PC-3 (cell line): ENCODE measurements at regions not wholly inside any gene's neighbourhood (a gene's known extent, or its start where the extent isn't known, plus 50 kb on each side); places are given as distances from the start of the nearest gene placed in this dataset.
A peak's percentile ranks its signal among the peaks of the same experiment; 100 is the strongest.

Source experiments
- ATAC-seq: fragments of 200-7000 bp; cut with Tn5 transposase; 2 replicates; pipeline ENCODE4 v1.9.1; 2020; ENCODE audit warnings: mild to moderate bottlenecking, moderate library complexity
- BruUV-seq: library from RNA; stranded (reverse); fragments of 400-500 nt; replicated peaks from 2 replicates; lab custom pipeline; 2021; lab: Mats Ljungman, UMichigan
- CTCF ChIA-PET: fragments of 300-600 bp; sonication (Branson Sonifier 250); formaldehyde crosslinking; loops from one replicate; lab custom pipeline; 2022; ENCODE audit warnings: antibody characterized with exemption; lab: Charles Lee
- POLR2A ChIA-PET: fragments of 300-600 bp; sonication (Branson Sonifier 250); formaldehyde crosslinking; loops from one replicate; lab custom pipeline; 2022; ENCODE audit warnings: antibody characterized with exemption; ENCODE audit not compliant: unreplicated experiment; lab: Charles Lee
- DNase-seq: peaks from one replicate; pipeline ENCODE4 v3.0.0-alpha.2; 2015
- H2AFZ ChIP-seq: fragments of 300-600 bp; sonication (generic); 2 replicates; pipeline ENCODE4 v1.6.0; 2016; ENCODE audit warnings: antibody characterized with exemption, low read length
- H3F3A ChIP-seq: fragments of 300-600 bp; sonication (generic); one replicate; pipeline ENCODE4 v1.6.0; 2017; ENCODE audit warnings: antibody characterized with exemption, low read length, control low read depth, mild to moderate bottlenecking; ENCODE audit not compliant: unreplicated experiment
- H3K27ac ChIP-seq: fragments of 300-600 bp; sonication (generic); 2 replicates; pipeline ENCODE4 v1.5.1; 2016; ENCODE audit warnings: mild to moderate bottlenecking, low read length
- H3K27me3 ChIP-seq: fragments of 300-600 bp; sonication (generic); 2 replicates; pipeline ENCODE4 v1.6.1; 2016; ENCODE audit warnings: low read length, mixed read lengths
- H3K36me3 ChIP-seq: fragments of 300-600 bp; sonication (generic); 2 replicates; pipeline ENCODE4 v1.6.1; 2016; ENCODE audit warnings: low read depth, mixed run types, low read length, mixed read lengths
- H3K4me1 ChIP-seq: fragments of 300-600 bp; sonication (generic); 2 replicates; pipeline ENCODE4 v1.5.1; 2016; ENCODE audit warnings: low read length; ENCODE audit not compliant: insufficient read depth
- H3K4me2 ChIP-seq: fragments of 300-600 bp; sonication (generic); 2 replicates; pipeline ENCODE4 v1.6.0; 2016; ENCODE audit warnings: low read length
- H3K4me3 ChIP-seq: fragments of 300-600 bp; sonication (generic); 2 replicates; pipeline ENCODE4 v1.5.1; 2016; ENCODE audit warnings: mild to moderate bottlenecking, low read length, mixed read lengths
- H3K79me2 ChIP-seq: fragments of 300-600 bp; sonication (generic); 2 replicates; pipeline ENCODE4 v1.6.1; 2017; ENCODE audit warnings: low read length, mixed read lengths
- H3K9ac ChIP-seq: fragments of 300-600 bp; sonication (generic); 2 replicates; pipeline ENCODE4 v1.6.0; 2016; ENCODE audit warnings: mild to moderate bottlenecking, low read length
- H3K9me2 ChIP-seq: fragments of 300-600 bp; sonication (generic); replicated peaks from 2 replicates; pipeline ENCODE4 v1.6.1; 2016; ENCODE audit warnings: mixed run types, low read length, mixed read lengths
- H3K9me3 ChIP-seq: fragments of 300-600 bp; sonication (generic); 2 replicates; pipeline ENCODE4 v1.6.1; 2016; ENCODE audit warnings: low read length, mixed read lengths
- H4K20me1 ChIP-seq: fragments of 300-600 bp; sonication (generic); 2 replicates; pipeline ENCODE4 v1.6.1; 2016; ENCODE audit warnings: low read length, mixed read lengths
- CTCF ChIP-seq: fragments of 300-600 bp; sonication (generic); conservative IDR thresholded peaks from 2 replicates; pipeline ENCODE4 v1.5.1; 2017; ENCODE audit warnings: antibody characterized with exemption, low read depth, mild to moderate bottlenecking, low read length
- EZH2 ChIP-seq: fragments of 300-600 bp; sonication (generic); IDR thresholded peaks from one replicate; pipeline ENCODE4 v1.6.1; 2017; ENCODE audit warnings: antibody characterized with exemption, mild to moderate bottlenecking, low read length; ENCODE audit not compliant: unreplicated experiment
- EZH2phosphoT487 ChIP-seq: fragments of 300-600 bp; sonication (generic); IDR thresholded peaks from 2 replicates; pipeline ENCODE4 v1.6.1; 2018; ENCODE audit warnings: mild to moderate bottlenecking, antibody characterized with exemption, low read length, borderline replicate concordance
- intact Hi-C: fragments of 100-400 bp; cut with micrococcal nuclease; formaldehyde crosslinking; loops from 2 replicates; pipeline ENCODE4 v1.9.0; 2023

- H4K20me1 ChIP-seq, result no peaks in the 10 kb centered on the region
- no peak overlapping the region for H3K4me3 ChIP-seq
- DNase-seq (no peak), ATAC-seq (no peak)
- no peaks in the 10 kb centered on the region for H3K9me3 ChIP-seq
- TF ChIP-seq EZH2, result no peak
- no peak for TF ChIP-seq CTCF
- no peak for TF ChIP-seq EZH2phosphoT487
- H3K27me3 ChIP-seq, result no peaks in the 10 kb centered on the region
- CTCF ChIA-PET, result no interaction called here
- POLR2A ChIA-PET, result interaction anchor here (0.6 kb wide), 1 partner anchor 10 kb away, joined by 3 read pairs; no protein-coding TSS in a partner anchor
- intact Hi-C loops, result no loop called here
- no peak overlapping the region for H3K27ac ChIP-seq
- H3K9ac ChIP-seq, result no peak overlapping the region
- H3K4me1 ChIP-seq, result peaks cover 11% of the 10 kb centered on the region; the same call in 1 of the 2 replicates
- BruUV-seq, result no TSS peak
- no peak overlapping the region for H2AFZ ChIP-seq
- no peaks in the 10 kb centered on the region for H3K36me3 ChIP-seq
- H3K9me2 ChIP-seq, result no peaks in the 10 kb centered on the region
- no peak overlapping the region for H3K4me2 ChIP-seq
- no peaks in the 10 kb centered on the region for H3K79me2 ChIP-seq
- H3F3A ChIP-seq, result no peaks in the 10 kb centered on the region
These were observed 336.3 kb upstream of the NOX3 start for GRCh38 chr6:155791891-155792290.

GRCh38 chr6:155791186-155791585 lies 335.5 kb upstream of the NOX3 start:
- Histone ChIP-seq H3K36me3 (no peaks in the 10 kb centered on the region), H3F3A (no peaks in the 10 kb centered on the region), H3K4me2 (no peak overlapping the region), H3K9me3 (no peaks in the 10 kb centered on the region), H4K20me1 (no peaks in the 10 kb centered on the region), H3K27ac (no peak overlapping the region), H3K9me2 (no peaks in the 10 kb centered on the region), H3K9ac (no peak overlapping the region), H3K4me3 (no peak overlapping the region), H2AFZ (no peak overlapping the region), H3K27me3 (no peaks in the 10 kb centered on the region), H3K4me1 (peaks cover 11% of the 10 kb centered on the region; the same call in 1 of the 2 replicates), H3K79me2 (no peaks in the 10 kb centered on the region)
- POLR2A ChIA-PET, result no interaction called here
- TF ChIP-seq EZH2, result no peak
- no peak for TF ChIP-seq CTCF
- TF ChIP-seq EZH2phosphoT487, result no peak
- no TSS peak for BruUV-seq
- no peak for ATAC-seq
- intact Hi-C loops, result no loop called here
- DNase-seq, result peak; percentile 20
- CTCF ChIA-PET, result no interaction called here

GRCh38 chr6:155787168-155787567 lies 331.5 kb upstream of the NOX3 start:
- no peaks in the 10 kb centered on the region for H3F3A ChIP-seq
- no peak overlapping the region for H2AFZ ChIP-seq
- ChIA-PET POLR2A (no interaction called here), CTCF (no interaction called here)
- H3K9ac ChIP-seq, result no peak overlapping the region
- no peaks in the 10 kb centered on the region; the same call in 1 of the 2 replicates for H3K9me2 ChIP-seq
- DNase-seq (no peak), ATAC-seq (no peak)
- no peaks in the 10 kb centered on the region for H3K9me3 ChIP-seq
- BruUV-seq, result no TSS peak
- TF ChIP-seq CTCF, result no peak
- no peak for TF ChIP-seq EZH2phosphoT487
- TF ChIP-seq EZH2, result no peak
- H4K20me1 ChIP-seq, result no peaks in the 10 kb centered on the region
- no peaks in the 10 kb centered on the region for H3K79me2 ChIP-seq
- no peak overlapping the region for H3K4me3 ChIP-seq
- H3K36me3 ChIP-seq, result no peaks in the 10 kb centered on the region
- no peaks in the 10 kb centered on the region for H3K27me3 ChIP-seq
- peaks cover 19% of the 10 kb centered on the region for H3K4me1 ChIP-seq
- intact Hi-C loops, result no loop called here
- H3K27ac ChIP-seq, result no peak overlapping the region
- H3K4me2 ChIP-seq, result no peak overlapping the region
